Pancreas (tissue), 10 donors: ENCODE measurements at regions not wholly inside any gene's neighbourhood (a gene's known extent, or its start where the extent isn't known, plus 50 kb on each side); places are given as distances from the start of the nearest gene placed in this dataset.
"Not testable (repeated sequence)": the region's sequence is repeated elsewhere in the genome, so short reads cannot be mapped to it uniquely, and the experiment has no call there.

Experiments
- ATAC-seq, 4 donors: fragments of 200-7000 bp; cut with Tn5 transposase; one replicate each; pipeline versions ENCODE4 v1.8.0 to v1.9.1; 2020; ENCODE audit warnings: mild to moderate bottlenecking in 4 of 4, moderate library complexity in 4 of 4
- DNase-seq, 6 donors: peaks; one replicate each; pipeline ENCODE4 v3.0.0-alpha.2; 2020
- FAIRE-seq: peaks from 2 replicates; lab custom pipeline; 2012; peaks lifted over from hg19 to GRCh38; lab: Jason Lieb, UNC
- H3K27ac ChIP-seq, 4 donors: fragments of 200-600 bp; sonication (generic); 1 replicate in 3 of 4; 2 replicates in 1 of 4; pipeline versions ENCODE4 v1.5.0 to v1.8.0; 2020
- H3K27me3 ChIP-seq, 4 donors: fragments of 200-600 bp; one replicate each; pipeline ENCODE4 v1.8.0; 2021
- H3K36me3 ChIP-seq, 3 donors: fragments of 200-600 bp; sonication (generic) in 1 of 3; one replicate each; pipeline versions ENCODE4 v1.5.0 to v1.8.0; 2020 to 2021
- H3K4me1 ChIP-seq, 3 donors: fragments of 200-600 bp; one replicate each; pipeline ENCODE4 v1.8.0; 2021
- H3K4me3 ChIP-seq, 4 donors: fragments of 200-600 bp; sonication (generic) in 2 of 4; one replicate each; pipeline versions ENCODE4 v1.5.0 to v1.8.0; 2020 to 2021
- H3K9me3 ChIP-seq, 4 donors: fragments of 200-600 bp; one replicate each; pipeline ENCODE4 v1.8.0; 2021
- CTCF ChIP-seq, 4 donors: fragments of 200-600 bp; sonication (generic) in 3 of 4; IDR thresholded peaks; one replicate each; pipeline versions ENCODE4 v1.5.0 to v1.8.0; 2021; ENCODE audit warnings: antibody characterized with exemption in 4 of 4
- WGBS, 2 donors: extraction: QIAGEN DNeasy Blood & Tissue Kit; methylation state at CpG; one replicate each; pipeline ENCODE4 v1.1.7; 2013; 5-methylcytosine and 5-hydroxymethylcytosine counted together
- intact Hi-C, 3 donors: fragments of 100-400 bp; cut with DNase I; formaldehyde crosslinking; loops; one replicate each; pipeline versions ENCODE4 v1.11.1 to v1.14.2; 2022
- donor health status: healthy with polysubstance abuse.
- donor health status: DM: no; HTN: no; CAD: no; lungs with moderate emphysema.
- donor health status: DM: no; HTN: no; CAD: no.
- donor health status: control.
- donor health status: control.
- donor health status: Bipolar disorder and iron deficiency.
- donor health status: DM: yes; HTN: yes; CAD: no.
- donor health status: DM: no; HTN: no; CAD: no.
- donor health status: DM: no; HTN: no; CAD: no.
- donor health status: DM: yes; HTN: yes; CAD: no.

- Histone ChIP-seq H3K9me3 (no peaks in the 10 kb centered on the region), H3K4me1 (no peaks in the 10 kb centered on the region), H3K4me3 (no peak overlapping the region), H3K27ac (no peak overlapping the region), H3K36me3 (no peaks in the 10 kb centered on the region), H3K27me3 (no peaks in the 10 kb centered on the region)
- ATAC-seq (no peak), FAIRE-seq (no peak), DNase-seq (no peak)
- TF ChIP-seq CTCF (IDR thresholded peaks at IDR 0.05): no peak
- intact Hi-C loops: no loop called here
- 65 to 80% methylated on average over 4 of the region's 4 CpGs for WGBS, 2 donors
These were observed 145.3 kb upstream of the ALKAL2 start for GRCh38 chr2:433216-433615.

- no peaks in the 10 kb centered on the region for H3K9me3 ChIP-seq
- DNase-seq: no peak
- no peak overlapping the region for H3K27ac ChIP-seq
- 69 to 84% methylated on average over 20 of the region's 20 CpGs for WGBS, 2 donors
- intact Hi-C loops: no loop called here
- H3K27me3 ChIP-seq: no peaks in the 10 kb centered on the region
- no peaks in the 10 kb centered on the region for H3K36me3 ChIP-seq
- no peak for TF ChIP-seq CTCF (IDR thresholded peaks at IDR 0.05)
- ATAC-seq: no peak
- no peak overlapping the region for H3K4me3 ChIP-seq
- no peaks in the 10 kb centered on the region for H3K4me1 ChIP-seq
- FAIRE-seq: no peak
These were observed 142.6 kb upstream of the ALKAL2 start for GRCh38 chr2:430291-431040.

- H3K36me3 ChIP-seq: no peaks in the 10 kb centered on the region
- no peak for DNase-seq
These were observed 141.8 kb upstream of the ALKAL2 start for GRCh38 chr2:429575-430254.

GRCh38 chr2:429142-429541 lies 141.3 kb upstream of the ALKAL2 start:
- FAIRE-seq: no peak
- ATAC-seq: no peak
- no peaks in the 10 kb centered on the region for H3K36me3 ChIP-seq
- intact Hi-C loops: no loop called here
- WGBS, 2 donors: 91 to 93% methylated on average over 7 of the region's 7 CpGs
- no peaks in the 10 kb centered on the region for H3K27me3 ChIP-seq
- H3K27ac ChIP-seq: no peak overlapping the region
- no peak for TF ChIP-seq CTCF (IDR thresholded peaks at IDR 0.05)
- H3K4me1 ChIP-seq: no peaks in the 10 kb centered on the region
- no peak for DNase-seq
- H3K4me3 ChIP-seq: no peak overlapping the region
- H3K9me3 ChIP-seq: no peaks in the 10 kb centered on the region

More at GRCh38 chr2:429575-430254, 141.8 kb upstream of the ALKAL2 start:
- WGBS, 2 donors: 74 to 79% methylated on average over 19 of the region's 19 CpGs
- no peak overlapping the region for H3K27ac ChIP-seq
- no peaks in the 10 kb centered on the region for H3K9me3 ChIP-seq
- no peaks in the 10 kb centered on the region for H3K27me3 ChIP-seq
- no peak for ATAC-seq
- no peak overlapping the region for H3K4me3 ChIP-seq
- FAIRE-seq: no peak
- TF ChIP-seq CTCF (IDR thresholded peaks at IDR 0.05): no peak
- intact Hi-C loops: no loop called here
- no peaks in the 10 kb centered on the region for H3K4me1 ChIP-seq

- FAIRE-seq: no peak
- Histone ChIP-seq H3K27me3 (no peaks in the 10 kb centered on the region), H3K36me3 (no peaks in the 10 kb centered on the region), H3K4me3 (no peak overlapping the region), H3K9me3 (no peaks in the 10 kb centered on the region), H3K4me1 (no peaks in the 10 kb centered on the region), H3K27ac (no peak overlapping the region)
- intact Hi-C loops: no loop called here
- no peak for DNase-seq
- ATAC-seq: no peak
- TF ChIP-seq CTCF (IDR thresholded peaks at IDR 0.05): no peak
- WGBS, 2 donors: 84 to 95% methylated on average over 7 of the region's 7 CpGs
These were observed 140.7 kb upstream of the ALKAL2 start for GRCh38 chr2:428591-428990.

- intact Hi-C loops, H3K36me3 ChIP-seq, H3K27ac ChIP-seq, H3K27me3 ChIP-seq, FAIRE-seq, DNase-seq, ATAC-seq, H3K9me3 ChIP-seq, H3K4me3 ChIP-seq, H3K4me1 ChIP-seq: not testable (repeated sequence)
- 85 to 90% methylated on average over 26 to 47 of the region's 47 CpGs for WGBS, 2 donors
These were observed 138.8 kb upstream of the ALKAL2 start for GRCh38 chr2:426696-427095.
